B cell (primary cell): ENCODE measurements at regions not wholly inside any gene's neighbourhood (a gene's known extent, or its start where the extent isn't known, plus 50 kb on each side); places are given as distances from the start of the nearest gene placed in this dataset.

Experiments used
- ATAC-seq: fragments of 200-7000 bp; cut with Tn5 transposase; one replicate; pipeline ENCODE4 v1.10.0; 2021; ENCODE audit warnings: low read depth, mild to moderate bottlenecking, moderate number of reproducible peaks, moderate library complexity
- CTCF ChIA-PET: fragments of 350-600 bp; sonication (Branson Sonifier 250); formaldehyde crosslinking; loops from one replicate; lab custom pipeline; 2021; ENCODE audit warnings: antibody characterized with exemption, inconsistent platforms; lab: Charles Lee
- POLR2A ChIA-PET: fragments of 350-600 bp; sonication (Branson Sonifier 250); formaldehyde crosslinking; loops from one replicate; lab custom pipeline; 2021; ENCODE audit warnings: antibody characterized with exemption; lab: Charles Lee
- DNase-seq: peaks from one replicate; pipeline ENCODE4 v3.0.0; 2013
- H2AFZ ChIP-seq: 2 replicates; pipeline ENCODE4 v1.6.1; 2012; ENCODE audit warnings: mild to moderate bottlenecking, low read depth, low read length; ENCODE audit not compliant: insufficient read depth, poor library complexity, severe bottlenecking
- H3K27ac ChIP-seq, 2 donors: 1 replicate in 1 of 2; 2 replicates in 1 of 2; pipeline ENCODE4 v1.5.1; 2012 to 2013; ENCODE audit warnings: low read length in 2 of 2, mild to moderate bottlenecking in 2 of 2, moderate library complexity in 1 of 2
- H3K27me3 ChIP-seq, 4 experiments: fragments of 200-600 bp in 1 of 4; sonication (generic) in 1 of 4; replicated peaks in 1 of 4; 1 replicate in 2 of 4; 2 replicates in 2 of 4; pipeline versions ENCODE4 v1.6.1 to v1.7.0; 2013 to 2016; ENCODE audit warnings: low read length in 3 of 4, mild to moderate bottlenecking in 2 of 4, mixed read lengths in 1 of 4, moderate library complexity in 1 of 4; ENCODE audit not compliant: insufficient read depth in 4 of 4, control insufficient read depth in 3 of 4; ENCODE audit errors: control extremely low read depth in 1 of 4
- H3K36me3 ChIP-seq, 2 experiments: replicated peaks in 1 of 2; 1 replicate in 1 of 2; 2 replicates in 1 of 2; pipeline versions ENCODE4 v1.6.1 to v1.7.1; 2013; ENCODE audit warnings: low read length in 1 of 2; ENCODE audit not compliant: insufficient read depth in 2 of 2, control insufficient read depth in 1 of 2; ENCODE audit errors: control extremely low read depth in 1 of 2, extremely low read depth in 1 of 2
- H3K4me1 ChIP-seq, 2 donors: fragments of 200-600 bp in 1 of 2; sonication (generic) in 1 of 2; 1 replicate in 1 of 2; 2 replicates in 1 of 2; pipeline versions ENCODE4 v1.5.1 to v1.6.1; 2013 to 2017; ENCODE audit warnings: low read length in 2 of 2; ENCODE audit not compliant: control insufficient read depth in 2 of 2, insufficient read depth in 2 of 2
- H3K4me2 ChIP-seq: replicated peaks from 2 replicates; pipeline ENCODE3; 2012; ENCODE audit warnings: mild to moderate bottlenecking, low read depth, low read length; ENCODE audit not compliant: poor library complexity, severe bottlenecking
- H3K4me3 ChIP-seq, 5 experiments: fragments of 200-600 bp in 1 of 5; sonication (generic) in 1 of 5; 1 replicate in 3 of 5; 2 replicates in 2 of 5; pipeline versions ENCODE4 v1.5.1 to v1.7.0; 2011 to 2016; ENCODE audit warnings: low read length in 4 of 5, mild to moderate bottlenecking in 4 of 5, low read depth in 2 of 5, control low read depth in 1 of 5, moderate library complexity in 1 of 5; ENCODE audit not compliant: insufficient read depth in 1 of 5; ENCODE audit errors: control extremely low read depth in 1 of 5, extremely low read depth in 1 of 5
- H3K79me2 ChIP-seq: fragments of 200-600 bp; sonication (generic); one replicate; pipeline ENCODE4 v1.6.0; 2016; ENCODE audit warnings: low read length; ENCODE audit not compliant: control insufficient read depth, insufficient read depth
- H3K9ac ChIP-seq: fragments of 200-600 bp; sonication (generic); 2 replicates; pipeline ENCODE4 v1.6.1; 2017; ENCODE audit warnings: mild to moderate bottlenecking, low read length, moderate library complexity
- H3K9me3 ChIP-seq, 3 donors: one replicate each; pipeline versions ENCODE4 v1.6.1 to v1.7.1; 2013; ENCODE audit warnings: low read length in 2 of 3; ENCODE audit not compliant: control insufficient read depth in 2 of 3, insufficient read depth in 1 of 3; ENCODE audit errors: control extremely low read depth in 1 of 3
- H4K20me1 ChIP-seq: 2 replicates; pipeline ENCODE4 v1.6.0; 2012; ENCODE audit warnings: mild to moderate bottlenecking, low read length; ENCODE audit not compliant: insufficient read depth, control insufficient read depth, poor library complexity, severe bottlenecking
- H3K27ac Mint-ChIP-seq: one replicate; pipeline ENCODE4 v1.8.0; 2021; ENCODE audit warnings: mixed read lengths
- H3K27me3 Mint-ChIP-seq: one replicate; pipeline ENCODE4 v1.8.0; 2021; ENCODE audit warnings: mixed read lengths
- H3K4me1 Mint-ChIP-seq: one replicate; pipeline ENCODE4 v1.8.0; 2021; ENCODE audit warnings: mixed read lengths
- H3K4me3 Mint-ChIP-seq: one replicate; pipeline ENCODE4 v1.8.0; 2021; ENCODE audit warnings: mixed read lengths
- H3K9me3 Mint-ChIP-seq: one replicate; pipeline ENCODE4 v1.8.0; 2022; ENCODE audit warnings: mixed read lengths; ENCODE audit not compliant: insufficient read depth
- CTCF ChIP-seq: fragments of 200-600 bp; IDR thresholded peaks from one replicate; pipeline ENCODE4 v1.8.0; 2022; ENCODE audit warnings: antibody characterized with exemption, mild to moderate bottlenecking
- EZH2 ChIP-seq: IDR thresholded peaks from 2 replicates; pipeline ENCODE4 v1.6.1; 2012; ENCODE audit warnings: borderline replicate concordance, low read depth, mild to moderate bottlenecking, moderate library complexity, low read length; ENCODE audit not compliant: insufficient read depth, poor library complexity, severe bottlenecking
- WGBS: methylation state at CpG from one replicate; pipeline ENCODE4 v1.1.5; 2013; ENCODE audit warnings: missing lambda C conversion rate; ENCODE audit not compliant: insufficient coverage; 5-methylcytosine and 5-hydroxymethylcytosine counted together
- intact Hi-C: fragments of 100-400 bp; cut with micrococcal nuclease; formaldehyde crosslinking; loops from one replicate; pipeline ENCODE4 v1.10.0; 2022

- H3K36me3 ChIP-seq, result no peaks in the 10 kb centered on the region
- Mint-ChIP-seq H3K4me1 (no peaks in the 10 kb centered on the region), H3K27ac (no peak overlapping the region), H3K27me3 (no peaks in the 10 kb centered on the region), H3K4me3 (no peak overlapping the region), H3K9me3 (peaks cover 9% of the 10 kb centered on the region)
- CTCF ChIA-PET, result no interaction called here
- H3K4me2 ChIP-seq, result no peak overlapping the region
- TF ChIP-seq CTCF (no peak), EZH2 (no peak)
- 83% methylated on average over 1 of the region's 1 CpG for WGBS
- ATAC-seq, result no peak
- H3K9me3 ChIP-seq, result peaks cover 0 to 19% (median 3%) of the 10 kb centered on the region in 3 donors
- H3K79me2 ChIP-seq, result no peaks in the 10 kb centered on the region
- no peak overlapping the region for H3K9ac ChIP-seq
- no peaks in the 10 kb centered on the region for H4K20me1 ChIP-seq
- no peak overlapping the region for H2AFZ ChIP-seq
- no peaks in the 10 kb centered on the region for H3K4me1 ChIP-seq
- H3K27ac ChIP-seq, result no peak overlapping the region
- intact Hi-C loops, result no loop called here
- DNase-seq, result no peak
- POLR2A ChIA-PET, result no interaction called here
- no peaks in the 10 kb centered on the region for H3K27me3 ChIP-seq
- H3K4me3 ChIP-seq, result no peak overlapping the region
These were observed 260.5 kb downstream of the HAPSTR1 start for GRCh38 chr16:9351841-9352434.

GRCh38 chr16:9357829-9358228 lies 266.4 kb downstream of the HAPSTR1 start:
- Histone ChIP-seq H2AFZ (no peak overlapping the region), H3K9me3 (peaks cover 0 to 7% (median 0%) of the 10 kb centered on the region in 3 donors), H3K27ac (no peak overlapping the region), H3K4me2 (no peak overlapping the region), H3K36me3 (no peaks in the 10 kb centered on the region), H3K9ac (no peak overlapping the region), H4K20me1 (no peaks in the 10 kb centered on the region), H3K27me3 (no peaks in the 10 kb centered on the region), H3K4me3 (no peak overlapping the region), H3K79me2 (no peaks in the 10 kb centered on the region), H3K4me1 (no peaks in the 10 kb centered on the region)
- CTCF ChIA-PET, result no interaction called here
- H3K27me3 Mint-ChIP-seq, result peaks cover 4% of the 10 kb centered on the region
- no peak for TF ChIP-seq CTCF
- TF ChIP-seq EZH2, result no peak
- POLR2A ChIA-PET, result no interaction called here
- H3K4me1 Mint-ChIP-seq, result no peaks in the 10 kb centered on the region
- H3K27ac Mint-ChIP-seq, result no peak overlapping the region
- no peak overlapping the region for H3K4me3 Mint-ChIP-seq
- no peaks in the 10 kb centered on the region for H3K9me3 Mint-ChIP-seq
- WGBS, result 80% methylated on average over 1 of the region's 2 CpGs
- DNase-seq, result no peak
- intact Hi-C loops, result no loop called here
- no peak for ATAC-seq
